ENCODE measurements at regions not wholly inside any gene's neighbourhood (a gene's known extent, or its start where the extent isn't known, plus 50 kb on each side); places are given as distances from the start of the nearest gene placed in this dataset.
"Not testable (repeated sequence)": the region's sequence is repeated elsewhere in the genome, so short reads cannot be mapped to it uniquely, and the experiment has no call there.

- no peak for DNase-seq
Observed at GRCh38 chr18:30819619-30820018, 222.9 kb downstream of the DSC3 start.

GRCh38 chr18:30814446-30814845, 228.1 kb downstream of the DSC3 start:
- no peak for DNase-seq

- no peak for DNase-seq
Observed at GRCh38 chr18:30811580-30811979, 231.0 kb downstream of the DSC3 start.

GRCh38 chr18:30810580-30810979, 232.0 kb downstream of the DSC3 start:
- DNase-seq, result no peak

- DNase-seq, result no peak
Observed at GRCh38 chr18:30806823-30807222, 235.7 kb downstream of the DSC3 start.

- DNase-seq, result no peak
Observed at GRCh38 chr18:30800800-30801199, 241.7 kb downstream of the DSC3 start.

GRCh38 chr18:30792051-30792450, 250.5 kb downstream of the DSC3 start:
- no peak for DNase-seq

GRCh38 chr18:30788411-30788991, 254.0 kb downstream of the DSC3 start:
- DNase-seq, result not testable (repeated sequence)

GRCh38 chr18:30787410-30787809, 255.1 kb downstream of the DSC3 start:
- DNase-seq, result no peak

- no peak for DNase-seq
Observed at GRCh38 chr18:30781601-30782000, 260.9 kb downstream of the DSC3 start.

GRCh38 chr18:30775629-30776028, 266.9 kb downstream of the DSC3 start:
- no peak for DNase-seq

- not testable (repeated sequence) for DNase-seq
Observed at GRCh38 chr18:30772170-30772569, 270.4 kb downstream of the DSC3 start.

GRCh38 chr18:30766053-30766452, 276.5 kb downstream of the DSC3 start:
- DNase-seq, result no peak

GRCh38 chr18:30765247-30765646, 277.3 kb downstream of the DSC3 start:
- no peak for DNase-seq

GRCh38 chr18:30763902-30764350, 278.6 kb downstream of the DSC3 start:
- peak; percentile 42 for DNase-seq

GRCh38 chr18:30754846-30755245, 287.7 kb downstream of the DSC3 start:
- DNase-seq, result no peak

GRCh38 chr18:30748541-30748940, 294.0 kb downstream of the DSC3 start:
- DNase-seq, result no peak

- DNase-seq, result no peak
Observed at GRCh38 chr18:30746224-30746623, 296.3 kb downstream of the DSC3 start.

- no peak for DNase-seq
Observed at GRCh38 chr18:30743033-30743432, 299.5 kb downstream of the DSC3 start.

- DNase-seq, result no peak
Observed at GRCh38 chr18:30730915-30731314, 311.6 kb downstream of the DSC3 start.

GRCh38 chr18:30727849-30728248, 314.7 kb downstream of the DSC3 start:
- no peak for DNase-seq

- DNase-seq, result no peak
Observed at GRCh38 chr18:30713299-30713698, 329.2 kb downstream of the DSC3 start.

- DNase-seq, result no peak
Observed at GRCh38 chr18:30712383-30712782, 330.2 kb downstream of the DSC3 start.

GRCh38 chr18:30709595-30709994, 332.9 kb downstream of the DSC3 start:
- no peak for DNase-seq

- DNase-seq, result no peak
Observed at GRCh38 chr18:30705943-30706342, 336.6 kb downstream of the DSC3 start.

- DNase-seq, result no peak
Observed at GRCh38 chr18:30698571-30698970, 344.0 kb downstream of the DSC3 start.

Measured in DMS153 (cell line).